SU-DHL-6 (cell line): ENCODE measurements at regions not wholly inside any gene's neighbourhood (a gene's known extent, or its start where the extent isn't known, plus 50 kb on each side); places are given as distances from the start of the nearest gene placed in this dataset.

Experiments used
- EZH2phosphoT487 ChIP-seq: fragments of 200-600 bp; sonication (generic), shearing (Covaris generic); conservative IDR thresholded peaks from 2 replicates; pipeline ENCODE4 v1.6.1; 2018; ENCODE audit warnings: mild to moderate bottlenecking, antibody characterized with exemption, low read length, moderate library complexity, mixed read lengths
- TF ChIP-seq, protein P1 (sequence below): fragments of 200-600 bp; sonication (generic); IDR thresholded peaks from one replicate; pipeline ENCODE4 v1.5.1; 2017; ENCODE audit warnings: antibody characterized with exemption, mild to moderate bottlenecking, low read length, moderate library complexity; ENCODE audit not compliant: insufficient read depth, poor library complexity, severe bottlenecking

GRCh38 chr5:6086871-6087270, 291.5 kb downstream of the MED10 start:
- TF ChIP-seq, protein P1, sequence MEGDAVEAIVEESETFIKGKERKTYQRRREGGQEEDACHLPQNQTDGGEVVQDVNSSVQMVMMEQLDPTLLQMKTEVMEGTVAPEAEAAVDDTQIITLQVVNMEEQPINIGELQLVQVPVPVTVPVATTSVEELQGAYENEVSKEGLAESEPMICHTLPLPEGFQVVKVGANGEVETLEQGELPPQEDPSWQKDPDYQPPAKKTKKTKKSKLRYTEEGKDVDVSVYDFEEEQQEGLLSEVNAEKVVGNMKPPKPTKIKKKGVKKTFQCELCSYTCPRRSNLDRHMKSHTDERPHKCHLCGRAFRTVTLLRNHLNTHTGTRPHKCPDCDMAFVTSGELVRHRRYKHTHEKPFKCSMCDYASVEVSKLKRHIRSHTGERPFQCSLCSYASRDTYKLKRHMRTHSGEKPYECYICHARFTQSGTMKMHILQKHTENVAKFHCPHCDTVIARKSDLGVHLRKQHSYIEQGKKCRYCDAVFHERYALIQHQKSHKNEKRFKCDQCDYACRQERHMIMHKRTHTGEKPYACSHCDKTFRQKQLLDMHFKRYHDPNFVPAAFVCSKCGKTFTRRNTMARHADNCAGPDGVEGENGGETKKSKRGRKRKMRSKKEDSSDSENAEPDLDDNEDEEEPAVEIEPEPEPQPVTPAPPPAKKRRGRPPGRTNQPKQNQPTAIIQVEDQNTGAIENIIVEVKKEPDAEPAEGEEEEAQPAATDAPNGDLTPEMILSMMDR, result no peak
- TF ChIP-seq EZH2phosphoT487, result no peak
